ENCODE measurements at regions not wholly inside any gene's neighbourhood (a gene's known extent, or its start where the extent isn't known, plus 50 kb on each side); places are given as distances from the start of the nearest gene placed in this dataset.

- no peaks in the 10 kb centered on the region for H3K4me1 Mint-ChIP-seq
- peaks cover 3% of the 10 kb centered on the region for H3K27me3 Mint-ChIP-seq
- H3K27ac Mint-ChIP-seq, result no peak overlapping the region
- DNase-seq, result no peak
- H3K79me2 ChIP-seq (ENCODE audit: control insufficient read depth, insufficient read depth, low read length), result no peaks in the 10 kb centered on the region
- no peak overlapping the region for H3K4me3 ChIP-seq (ENCODE audit: control extremely low read depth in 1 of 5, extremely low read depth in 1 of 5, insufficient read depth in 1 of 5, low read depth in 2 of 5, low read length in 4 of 5)
- no peaks in the 10 kb centered on the region for H3K36me3 ChIP-seq (replicated peaks in 1 of 2; ENCODE audit: control extremely low read depth in 1 of 2, control insufficient read depth in 1 of 2, extremely low read depth in 1 of 2, insufficient read depth in 2 of 2, low read length in 1 of 2)
- no peaks in the 10 kb centered on the region for H4K20me1 ChIP-seq (ENCODE audit: control insufficient read depth, insufficient read depth, low read length, poor library complexity, severe bottlenecking)
- no peak overlapping the region for H3K4me2 ChIP-seq (replicated peaks; ENCODE audit: low read depth, low read length, poor library complexity, severe bottlenecking)
- no peak overlapping the region for H2AFZ ChIP-seq (ENCODE audit: insufficient read depth, low read depth, low read length, poor library complexity, severe bottlenecking)
- no peaks in the 10 kb centered on the region for H3K4me1 ChIP-seq (ENCODE audit: control insufficient read depth in 2 of 2, insufficient read depth in 2 of 2, low read length in 2 of 2)
- intact Hi-C loops (cut with micrococcal nuclease), result no loop called here
- ATAC-seq (ENCODE audit: low read depth), result no peak
- H3K27ac ChIP-seq (ENCODE audit: low read length in 2 of 2), result no peak overlapping the region
- no peaks in the 10 kb centered on the region for H3K27me3 ChIP-seq (replicated peaks in 1 of 4; ENCODE audit: control extremely low read depth in 1 of 4, control insufficient read depth in 3 of 4, insufficient read depth in 4 of 4, low read length in 3 of 4)
- H3K9me3 ChIP-seq (ENCODE audit: control extremely low read depth in 1 of 3, control insufficient read depth in 2 of 3, insufficient read depth in 1 of 3, low read length in 2 of 3), result no peaks in the 10 kb centered on the region
- peaks cover 2% of the 10 kb centered on the region for H3K9me3 Mint-ChIP-seq (ENCODE audit: insufficient read depth)
- WGBS (ENCODE audit: insufficient coverage), result 100% methylated on average over 1 of the region's 3 CpGs
- H3K9ac ChIP-seq (ENCODE audit: low read length), result no peak overlapping the region
- H3K4me3 Mint-ChIP-seq, result no peak overlapping the region
- ChIA-PET POLR2A (no interaction called here), CTCF (no interaction called here)
- TF ChIP-seq EZH2 (IDR thresholded peaks at IDR 0.05; ENCODE audit: borderline replicate concordance, insufficient read depth, low read depth, low read length, poor library complexity, severe bottlenecking) (no peak), CTCF (IDR thresholded peaks at IDR 0.05) (no peak)
Measured at GRCh38 chr2:16817305-16818202, 151.9 kb upstream of the CYRIA start.

GRCh38 chr2:16816522-16816921, 150.9 kb upstream of the CYRIA start:
- no peak for DNase-seq
- H3K4me3 Mint-ChIP-seq, result no peak overlapping the region
- Histone ChIP-seq H3K36me3 (replicated peaks in 1 of 2; ENCODE audit: control extremely low read depth in 1 of 2, control insufficient read depth in 1 of 2, extremely low read depth in 1 of 2, insufficient read depth in 2 of 2, low read length in 1 of 2) (no peaks in the 10 kb centered on the region), H3K4me1 (ENCODE audit: control insufficient read depth in 2 of 2, insufficient read depth in 2 of 2, low read length in 2 of 2) (no peaks in the 10 kb centered on the region), H3K4me3 (ENCODE audit: control extremely low read depth in 1 of 5, extremely low read depth in 1 of 5, insufficient read depth in 1 of 5, low read depth in 2 of 5, low read length in 4 of 5) (no peak overlapping the region), H3K79me2 (ENCODE audit: control insufficient read depth, insufficient read depth, low read length) (no peaks in the 10 kb centered on the region), H3K4me2 (replicated peaks; ENCODE audit: low read depth, low read length, poor library complexity, severe bottlenecking) (no peak overlapping the region), H3K27me3 (replicated peaks in 1 of 4; ENCODE audit: control extremely low read depth in 1 of 4, control insufficient read depth in 3 of 4, insufficient read depth in 4 of 4, low read length in 3 of 4) (no peaks in the 10 kb centered on the region), H2AFZ (ENCODE audit: insufficient read depth, low read depth, low read length, poor library complexity, severe bottlenecking) (no peak overlapping the region), H4K20me1 (ENCODE audit: control insufficient read depth, insufficient read depth, low read length, poor library complexity, severe bottlenecking) (no peaks in the 10 kb centered on the region), H3K9ac (ENCODE audit: low read length) (no peak overlapping the region), H3K27ac (ENCODE audit: low read length in 2 of 2) (no peak overlapping the region), H3K9me3 (ENCODE audit: control extremely low read depth in 1 of 3, control insufficient read depth in 2 of 3, insufficient read depth in 1 of 3, low read length in 2 of 3) (no peaks in the 10 kb centered on the region)
- TF ChIP-seq EZH2 (IDR thresholded peaks at IDR 0.05; ENCODE audit: borderline replicate concordance, insufficient read depth, low read depth, low read length, poor library complexity, severe bottlenecking), result no peak
- TF ChIP-seq CTCF (IDR thresholded peaks at IDR 0.05), result no peak
- ChIA-PET POLR2A (no interaction called here), CTCF (no interaction called here)
- 100% methylated on average over 2 of the region's 4 CpGs for WGBS (ENCODE audit: insufficient coverage)
- ATAC-seq (ENCODE audit: low read depth), result no peak
- no peaks in the 10 kb centered on the region for H3K4me1 Mint-ChIP-seq
- intact Hi-C loops (cut with micrococcal nuclease), result no loop called here
- H3K27me3 Mint-ChIP-seq, result peaks cover 3% of the 10 kb centered on the region
- no peak overlapping the region for H3K27ac Mint-ChIP-seq
- H3K9me3 Mint-ChIP-seq (ENCODE audit: insufficient read depth), result peaks cover 2% of the 10 kb centered on the region
